ENCODE measurements at regions not wholly inside any gene's neighbourhood (a gene's known extent, or its start where the extent isn't known, plus 50 kb on each side); places are given as distances from the start of the nearest gene placed in this dataset.
"Not testable (repeated sequence)": the region's sequence is repeated elsewhere in the genome, so short reads cannot be mapped to it uniquely, and the experiment has no call there.

- no peak for TF ChIP-seq CTCF (IDR thresholded peaks at IDR 0.05)
- TF ChIP-seq POLR2A (IDR thresholded peaks at IDR 0.05) = no peak
- WGBS, 2 donors = 59% methylated on average over 3 of the region's 3 CpGs
- intact Hi-C loops (cut with DNase I) = no loop called here
- no peak for DNase-seq
- H3K27me3 ChIP-seq = no peaks in the 10 kb centered on the region
- H3K36me3 ChIP-seq = no peaks in the 10 kb centered on the region
- H3K27ac ChIP-seq = no peak overlapping the region
- H3K4me3 ChIP-seq = no peak overlapping the region
- no peaks in the 10 kb centered on the region for H3K9me3 ChIP-seq
- no peaks in the 10 kb centered on the region for H3K4me1 ChIP-seq
Measured at GRCh38 chr4:18439311-18439710, 417.8 kb upstream of the LCORL start.

- H3K27ac ChIP-seq = no peak overlapping the region
- H3K36me3 ChIP-seq = no peaks in the 10 kb centered on the region
- no peak for DNase-seq
- H3K4me3 ChIP-seq = no peak overlapping the region
- H3K9me3 ChIP-seq = no peaks in the 10 kb centered on the region
- H3K27me3 ChIP-seq = no peaks in the 10 kb centered on the region
- TF ChIP-seq CTCF (IDR thresholded peaks at IDR 0.05) (no peak), POLR2A (IDR thresholded peaks at IDR 0.05) (no peak)
- intact Hi-C loops (cut with DNase I) = no loop called here
- H3K4me1 ChIP-seq = no peaks in the 10 kb centered on the region
Measured at GRCh38 chr4:18435781-18436180, 414.2 kb upstream of the LCORL start.

GRCh38 chr4:18422685-18423084 is 401.1 kb upstream of the LCORL start:
- H3K4me1 ChIP-seq = no peaks in the 10 kb centered on the region
- H3K36me3 ChIP-seq = no peaks in the 10 kb centered on the region
- H3K27ac ChIP-seq = no peak overlapping the region
- no peak overlapping the region for H3K4me3 ChIP-seq
- no peak for TF ChIP-seq POLR2A (IDR thresholded peaks at IDR 0.05)
- TF ChIP-seq CTCF (IDR thresholded peaks at IDR 0.05) = no peak
- H3K9me3 ChIP-seq = no peaks in the 10 kb centered on the region
- intact Hi-C loops (cut with DNase I) = no loop called here
- no peaks in the 10 kb centered on the region for H3K27me3 ChIP-seq
- 72 to 80% methylated on average over 4 of the region's 4 CpGs for whole genome bisulfite sequencing, 2 donors
- no peak for DNase-seq

GRCh38 chr4:18421519-18421918 is 400.0 kb upstream of the LCORL start:
- DNase-seq = no peak
- Histone ChIP-seq H3K4me3 (no peak overlapping the region), H3K27ac (no peak overlapping the region), H3K4me1 (no peaks in the 10 kb centered on the region), H3K27me3 (no peaks in the 10 kb centered on the region), H3K36me3 (no peaks in the 10 kb centered on the region), H3K9me3 (no peaks in the 10 kb centered on the region)
- WGBS, 2 donors = 55 to 59% methylated on average over 2 of the region's 2 CpGs
- intact Hi-C loops (cut with DNase I) = no loop called here
- TF ChIP-seq POLR2A (IDR thresholded peaks at IDR 0.05) (no peak), CTCF (IDR thresholded peaks at IDR 0.05) (no peak)

GRCh38 chr4:18419780-18420179 is 398.2 kb upstream of the LCORL start:
- TF ChIP-seq CTCF (IDR thresholded peaks at IDR 0.05) (no peak), POLR2A (IDR thresholded peaks at IDR 0.05) (no peak)
- no peaks in the 10 kb centered on the region for H3K36me3 ChIP-seq
- 52 to 58% methylated on average over 3 of the region's 3 CpGs for WGBS, 2 donors
- H3K27me3 ChIP-seq = no peaks in the 10 kb centered on the region
- no peak for DNase-seq
- H3K4me3 ChIP-seq = no peak overlapping the region
- no peaks in the 10 kb centered on the region for H3K9me3 ChIP-seq
- H3K4me1 ChIP-seq = no peaks in the 10 kb centered on the region
- intact Hi-C loops (cut with DNase I) = no loop called here
- no peak overlapping the region for H3K27ac ChIP-seq

GRCh38 chr4:18418195-18418898 is 396.8 kb upstream of the LCORL start:
- H3K4me3 ChIP-seq; H3K27ac ChIP-seq; H3K4me1 ChIP-seq; H3K36me3 ChIP-seq; H3K9me3 ChIP-seq; DNase-seq; intact Hi-C loops (cut with DNase I); H3K27me3 ChIP-seq: not testable (repeated sequence)
- 93% methylated on average over 6 of the region's 51 CpGs; no CpG with 5 or more reads in 1 of the 2 donors for WGBS, 2 donors

GRCh38 chr4:18417651-18418050 is 396.1 kb upstream of the LCORL start:
- H3K9me3 ChIP-seq; H3K4me1 ChIP-seq; H3K4me3 ChIP-seq; DNase-seq; intact Hi-C loops (cut with DNase I); H3K36me3 ChIP-seq; H3K27me3 ChIP-seq; H3K27ac ChIP-seq: not testable (repeated sequence)
- 87 to 95% methylated on average over 3 to 11 of the region's 15 CpGs for WGBS, 2 donors

Data from esophagus squamous epithelium (tissue), 5 donors.